Testis (tissue), 2 donors: ENCODE measurements at regions not wholly inside any gene's neighbourhood (a gene's known extent, or its start where the extent isn't known, plus 50 kb on each side); places are given as distances from the start of the nearest gene placed in this dataset.

Experiments used
- DNase-seq: peaks from one replicate; pipeline ENCODE4 v3.0.0-alpha.2; 2019
- H3K27ac ChIP-seq, 2 donors: fragments of 200-600 bp; sonication (generic); one replicate each; pipeline ENCODE4 v1.5.1; 2019
- H3K27me3 ChIP-seq: fragments of 200-600 bp; sonication (generic); one replicate; pipeline ENCODE4 v1.5.1; 2019
- H3K36me3 ChIP-seq: fragments of 200-600 bp; sonication (generic); one replicate; pipeline ENCODE4 v1.5.1; 2017; ENCODE audit warnings: low read depth; ENCODE audit errors: missing control alignments
- H3K4me1 ChIP-seq: fragments of 200-600 bp; sonication (generic); one replicate; pipeline ENCODE4 v1.5.1; 2019
- H3K4me3 ChIP-seq, 2 donors: fragments of 200-600 bp; sonication (generic); one replicate each; pipeline ENCODE4 v1.5.1; 2017 to 2019
- H3K9me3 ChIP-seq: fragments of 200-600 bp; sonication (generic); one replicate; pipeline ENCODE4 v1.5.1; 2017
- CTCF ChIP-seq, 3 experiments: fragments of 450-650 bp in 2 of 3; fragments of 200-600 bp in 1 of 3; sonication (generic) in 1 of 3; IDR thresholded peaks; one replicate each; pipeline ENCODE4 v1.5.1; 2016 to 2019; ENCODE audit warnings: antibody characterized with exemption in 3 of 3, mild to moderate bottlenecking in 2 of 3, moderate library complexity in 1 of 3
- POLR2A ChIP-seq: fragments of 450-650 bp; IDR thresholded peaks from one replicate; pipeline ENCODE4 v1.6.1; 2017; ENCODE audit warnings: antibody characterized with exemption, mild to moderate bottlenecking, moderate library complexity
- WGBS, 2 donors: methylation state at CpG; one replicate each; pipeline ENCODE4 v1.1.5; 2018; 5-methylcytosine and 5-hydroxymethylcytosine counted together
- intact Hi-C: fragments of 100-400 bp; cut with DNase I; formaldehyde crosslinking; loops from one replicate; pipeline ENCODE4 v1.15.1; 2023; ENCODE audit warnings: low total_unique reads

GRCh38 chr18:26738706-26739105, 126.8 kb downstream of the AQP4 start:
- TF ChIP-seq POLR2A = no peak
- Histone ChIP-seq H3K36me3 (no peaks in the 10 kb centered on the region), H3K4me3 (no peak overlapping the region), H3K4me1 (no peaks in the 10 kb centered on the region), H3K27ac (no peak overlapping the region), H3K9me3 (no peaks in the 10 kb centered on the region), H3K27me3 (no peaks in the 10 kb centered on the region)
- no peak for DNase-seq
- intact Hi-C loops = no loop called here
- WGBS, 2 donors = 92 to 95% methylated on average over 3 of the region's 3 CpGs

- H3K36me3 ChIP-seq = no peaks in the 10 kb centered on the region
- DNase-seq = no peak
- no peaks in the 10 kb centered on the region for H3K4me1 ChIP-seq
- TF ChIP-seq CTCF (IDR thresholded peaks at IDR 0.05) (no peak), POLR2A (no peak)
- H3K27ac ChIP-seq = no peak overlapping the region
- H3K27me3 ChIP-seq = no peaks in the 10 kb centered on the region
- no peaks in the 10 kb centered on the region for H3K9me3 ChIP-seq
- WGBS, 2 donors = 89 to 98% methylated on average over 1 of the region's 1 CpG
- intact Hi-C loops = no loop called here
- no peak overlapping the region for H3K4me3 ChIP-seq
Observed at GRCh38 chr18:26736301-26736700, 129.2 kb downstream of the AQP4 start.

GRCh38 chr18:26734760-26735159, 130.7 kb downstream of the AQP4 start:
- no peaks in the 10 kb centered on the region for H3K9me3 ChIP-seq
- no peaks in the 10 kb centered on the region for H3K36me3 ChIP-seq
- H3K4me1 ChIP-seq = no peaks in the 10 kb centered on the region
- no peak for TF ChIP-seq CTCF (IDR thresholded peaks at IDR 0.05)
- no peak for TF ChIP-seq POLR2A
- H3K27me3 ChIP-seq = no peaks in the 10 kb centered on the region
- DNase-seq = no peak
- H3K4me3 ChIP-seq = no peak overlapping the region
- H3K27ac ChIP-seq = no peak overlapping the region
- intact Hi-C loops = no loop called here
- 66 to 73% methylated on average over 4 of the region's 4 CpGs for WGBS, 2 donors

- DNase-seq = no peak
- no peak for TF ChIP-seq CTCF (IDR thresholded peaks at IDR 0.05)
- no peak for TF ChIP-seq POLR2A
- no peaks in the 10 kb centered on the region for H3K9me3 ChIP-seq
- H3K36me3 ChIP-seq = no peaks in the 10 kb centered on the region
- H3K27ac ChIP-seq = no peak overlapping the region
- H3K4me3 ChIP-seq = no peak overlapping the region
- intact Hi-C loops = no loop called here
- no peaks in the 10 kb centered on the region for H3K4me1 ChIP-seq
- 87 to 97% methylated on average over 2 of the region's 2 CpGs for WGBS, 2 donors
- H3K27me3 ChIP-seq = no peaks in the 10 kb centered on the region
Observed at GRCh38 chr18:26729449-26729848, 136.1 kb downstream of the AQP4 start.

- TF ChIP-seq CTCF (IDR thresholded peaks at IDR 0.05) (no peak), POLR2A (no peak)
Observed at GRCh38 chr18:26729008-26729407, 136.5 kb downstream of the AQP4 start.

More at GRCh38 chr18:26729008-26729407, 136.5 kb downstream of the AQP4 start:
- Histone ChIP-seq H3K27ac (no peak overlapping the region), H3K36me3 (no peaks in the 10 kb centered on the region), H3K27me3 (no peaks in the 10 kb centered on the region), H3K4me3 (no peak overlapping the region), H3K9me3 (no peaks in the 10 kb centered on the region), H3K4me1 (no peaks in the 10 kb centered on the region)
- DNase-seq = no peak
- intact Hi-C loops = no loop called here
- 89 to 92% methylated on average over 3 of the region's 3 CpGs for WGBS, 2 donors
